ENCODE measurements at regions not wholly inside any gene's neighbourhood (a gene's known extent, or its start where the extent isn't known, plus 50 kb on each side); places are given as distances from the start of the nearest gene placed in this dataset.

DNA sequence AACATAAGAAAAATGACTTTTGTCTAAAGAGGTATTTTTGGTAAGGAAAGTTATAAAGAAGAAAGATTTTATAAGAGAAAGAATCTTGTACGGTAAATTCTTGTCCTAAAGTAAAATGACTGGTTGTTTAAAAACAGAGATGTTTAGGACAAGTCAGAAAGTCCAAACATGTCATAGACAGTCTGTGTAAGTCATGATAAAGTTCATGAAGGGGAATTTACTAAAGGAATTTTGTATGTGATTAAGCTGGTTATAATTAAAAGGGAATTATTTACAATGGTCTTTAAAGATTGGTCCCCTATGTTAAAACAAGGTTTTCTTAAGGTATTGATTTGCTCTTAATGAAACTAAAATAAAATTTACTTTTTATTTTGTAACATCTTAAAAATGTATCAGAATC is 269.4 kb upstream of the CCDC196 start:
- H3K27me3 Mint-ChIP-seq: peaks cover 4% of the 10 kb centered on the region in 2 donors
- no peaks in the 10 kb centered on the region for H3K27me3 ChIP-seq (ENCODE audit: insufficient read depth, low read length)
- CTCF ChIA-PET (ENCODE audit: partially characterized antibody): no interaction called here
- no peaks in the 10 kb centered on the region for H3K9me3 ChIP-seq (ENCODE audit: control insufficient read depth in 1 of 2, low read length in 2 of 2)
- H3K4me3 Mint-ChIP-seq: no peak overlapping the region
- peaks cover 0 to 16% (median 8%) of the 10 kb centered on the region in 8 donors for H3K9me3 Mint-ChIP-seq
- POLR2A ChIA-PET (ENCODE audit: partially characterized antibody): no interaction called here
- intact Hi-C loops (cut with micrococcal nuclease): no loop called here
- no peaks in the 10 kb centered on the region for H3K36me3 Mint-ChIP-seq
- no peaks in the 10 kb centered on the region for H3K36me3 ChIP-seq (ENCODE audit: insufficient read depth, low read length)
- H3K4me1 Mint-ChIP-seq: no peaks in the 10 kb centered on the region
- no peak overlapping the region for H3K4me3 ChIP-seq (ENCODE audit: low read length in 2 of 2)
- H3K27ac Mint-ChIP-seq: no peak overlapping the region
- H3K4me1 ChIP-seq (ENCODE audit: insufficient read depth, low read length): no peaks in the 10 kb centered on the region
- DNase-seq: no peak
- no peak overlapping the region for H3K27ac ChIP-seq (ENCODE audit: low read depth, low read length)

DNA sequence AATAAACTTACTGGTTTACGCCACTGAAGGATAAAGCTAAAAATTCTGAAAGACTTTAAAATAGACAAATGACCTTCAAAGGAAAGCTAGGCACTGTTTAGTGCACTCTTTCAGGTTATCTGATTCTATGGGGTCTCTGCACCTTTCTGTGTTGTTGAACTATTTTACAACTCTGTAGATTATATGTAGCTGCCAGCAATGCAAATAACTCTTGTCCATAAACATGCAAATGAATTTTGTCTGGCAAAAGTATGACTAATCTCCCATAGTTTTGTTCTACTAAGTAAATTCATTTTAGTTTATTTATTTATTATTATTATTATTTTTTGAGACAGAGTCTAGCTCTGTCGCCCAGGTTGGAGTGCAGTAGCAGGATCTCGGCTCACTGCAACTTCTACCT is 266.3 kb upstream of the CCDC196 start:
- no peak for DNase-seq
- Histone ChIP-seq H3K27me3 (ENCODE audit: insufficient read depth, low read length) (no peaks in the 10 kb centered on the region), H3K36me3 (ENCODE audit: insufficient read depth, low read length) (no peaks in the 10 kb centered on the region), H3K9me3 (ENCODE audit: control insufficient read depth in 1 of 2, low read length in 2 of 2) (no peaks in the 10 kb centered on the region), H3K4me1 (ENCODE audit: insufficient read depth, low read length) (no peaks in the 10 kb centered on the region), H3K4me3 (ENCODE audit: low read length in 2 of 2) (no peak overlapping the region), H3K27ac (ENCODE audit: low read depth, low read length) (no peak overlapping the region)
- H3K27ac Mint-ChIP-seq: no peak overlapping the region
- H3K27me3 Mint-ChIP-seq: peaks cover 3% of the 10 kb centered on the region in 2 donors
- ChIA-PET CTCF (ENCODE audit: partially characterized antibody) (no interaction called here), POLR2A (ENCODE audit: partially characterized antibody) (no interaction called here)
- H3K4me3 Mint-ChIP-seq: no peak overlapping the region
- no peaks in the 10 kb centered on the region for H3K4me1 Mint-ChIP-seq
- peaks cover 0 to 14% (median 6%) of the 10 kb centered on the region in 8 donors for H3K9me3 Mint-ChIP-seq
- no peaks in the 10 kb centered on the region for H3K36me3 Mint-ChIP-seq
- intact Hi-C loops (cut with micrococcal nuclease): no loop called here

- Mint-ChIP-seq H3K36me3 (no peaks in the 10 kb centered on the region), H3K4me3 (no peak overlapping the region), H3K9me3 (peaks cover 0 to 9% (median 8%) of the 10 kb centered on the region in 8 donors), H3K4me1 (no peaks in the 10 kb centered on the region), H3K27ac (no peak overlapping the region), H3K27me3 (peaks cover 3 to 4% of the 10 kb centered on the region in 2 donors)
- Histone ChIP-seq H3K9me3 (ENCODE audit: control insufficient read depth in 1 of 2, low read length in 2 of 2) (no peaks in the 10 kb centered on the region), H3K27me3 (ENCODE audit: insufficient read depth, low read length) (no peaks in the 10 kb centered on the region), H3K4me3 (ENCODE audit: low read length in 2 of 2) (no peak overlapping the region), H3K27ac (ENCODE audit: low read depth, low read length) (no peak overlapping the region), H3K36me3 (ENCODE audit: insufficient read depth, low read length) (no peaks in the 10 kb centered on the region), H3K4me1 (ENCODE audit: insufficient read depth, low read length) (no peaks in the 10 kb centered on the region)
- no peak for DNase-seq
- ChIA-PET CTCF (ENCODE audit: partially characterized antibody) (no interaction called here), POLR2A (ENCODE audit: partially characterized antibody) (no interaction called here)
- intact Hi-C loops (cut with micrococcal nuclease): no loop called here
Observed at GRCh38 chr14:66224492-66225178, 261.5 kb upstream of the CCDC196 start.

GRCh38 chr14:66225337-66225736 is 260.8 kb upstream of the CCDC196 start:
- H3K9me3 Mint-ChIP-seq: peaks cover 0 to 12% (median 8%) of the 10 kb centered on the region in 8 donors
- no peak overlapping the region for H3K27ac ChIP-seq (ENCODE audit: low read depth, low read length)
- POLR2A ChIA-PET (ENCODE audit: partially characterized antibody): no interaction called here
- CTCF ChIA-PET (ENCODE audit: partially characterized antibody): no interaction called here
- no peaks in the 10 kb centered on the region for H3K4me1 Mint-ChIP-seq
- intact Hi-C loops (cut with micrococcal nuclease): no loop called here
- DNase-seq: no peak
- H3K4me3 ChIP-seq (ENCODE audit: low read length in 2 of 2): no peak overlapping the region
- peaks cover 4 to 6% of the 10 kb centered on the region in 2 donors for H3K27me3 Mint-ChIP-seq
- H3K9me3 ChIP-seq (ENCODE audit: control insufficient read depth in 1 of 2, low read length in 2 of 2): no peaks in the 10 kb centered on the region
- no peaks in the 10 kb centered on the region for H3K4me1 ChIP-seq (ENCODE audit: insufficient read depth, low read length)
- H3K4me3 Mint-ChIP-seq: no peak overlapping the region
- no peaks in the 10 kb centered on the region for H3K27me3 ChIP-seq (ENCODE audit: insufficient read depth, low read length)
- H3K36me3 Mint-ChIP-seq: no peaks in the 10 kb centered on the region
- no peaks in the 10 kb centered on the region for H3K36me3 ChIP-seq (ENCODE audit: insufficient read depth, low read length)
- no peak overlapping the region for H3K27ac Mint-ChIP-seq

DNA sequence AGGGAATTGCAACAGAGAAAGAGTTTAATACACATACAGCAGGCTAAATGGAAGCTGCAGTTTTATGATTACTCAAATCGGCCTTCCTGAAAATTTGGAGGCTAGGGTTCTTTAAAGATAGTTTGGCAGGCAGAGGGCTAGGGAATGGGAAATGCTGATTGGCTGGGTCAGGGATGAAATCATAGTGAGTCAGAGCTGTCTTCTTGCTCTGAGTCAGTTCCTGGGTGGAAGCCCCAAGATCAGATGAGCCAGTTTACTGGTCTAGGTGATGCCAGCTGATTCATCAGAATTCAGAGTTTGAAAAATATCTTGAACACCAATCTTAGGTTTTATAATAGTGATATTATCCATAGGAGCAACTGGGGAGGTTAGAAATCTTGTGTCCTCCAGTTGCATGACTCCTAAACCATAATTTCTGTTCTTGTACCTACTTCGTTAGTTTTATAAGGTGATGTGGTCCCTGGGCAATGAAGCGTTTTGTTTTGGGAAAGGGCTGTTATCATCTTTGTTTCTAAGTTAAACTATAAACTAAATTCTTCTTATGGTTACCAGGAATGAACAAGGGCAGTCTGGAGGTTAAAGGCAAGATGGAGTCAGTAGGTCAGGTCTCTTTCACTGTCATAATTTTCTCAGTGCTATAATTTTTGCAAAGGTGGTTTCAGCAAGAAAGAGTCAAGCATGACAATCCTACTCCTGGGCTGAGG is 257.8 kb upstream of the CCDC196 start:
- intact Hi-C loops (cut with micrococcal nuclease): no loop called here
- CTCF ChIA-PET (ENCODE audit: partially characterized antibody): no interaction called here

GRCh38 chr14:66231820-66232219 is 254.4 kb upstream of the CCDC196 start:
- H3K4me3 Mint-ChIP-seq: no peak overlapping the region
- no peaks in the 10 kb centered on the region for H3K36me3 Mint-ChIP-seq
- H3K27me3 Mint-ChIP-seq: peaks cover 16 to 22% of the 10 kb centered on the region in 2 donors
- peaks cover 5% of the 10 kb centered on the region for H3K27me3 ChIP-seq (ENCODE audit: insufficient read depth, low read length)
- POLR2A ChIA-PET (ENCODE audit: partially characterized antibody): no interaction called here
- H3K9me3 Mint-ChIP-seq: peaks cover 0 to 13% (median 8%) of the 10 kb centered on the region in 8 donors
- intact Hi-C loops (cut with micrococcal nuclease): no loop called here
- DNase-seq: no peak
- no peak overlapping the region for H3K4me3 ChIP-seq (ENCODE audit: low read length in 2 of 2)
- no peaks in the 10 kb centered on the region for H3K4me1 Mint-ChIP-seq
- H3K4me1 ChIP-seq (ENCODE audit: insufficient read depth, low read length): no peaks in the 10 kb centered on the region
- H3K27ac ChIP-seq (ENCODE audit: low read depth, low read length): no peak overlapping the region
- H3K27ac Mint-ChIP-seq: no peak overlapping the region
- no peaks in the 10 kb centered on the region for H3K9me3 ChIP-seq (ENCODE audit: control insufficient read depth in 1 of 2, low read length in 2 of 2)
- CTCF ChIA-PET (ENCODE audit: partially characterized antibody): no interaction called here
- no peaks in the 10 kb centered on the region for H3K36me3 ChIP-seq (ENCODE audit: insufficient read depth, low read length)

More for the DNA sequence above, 257.8 kb upstream of the CCDC196 start:
- Mint-ChIP-seq H3K27me3 (peaks cover 12 to 14% of the 10 kb centered on the region in 2 donors), H3K4me1 (no peaks in the 10 kb centered on the region), H3K4me3 (no peak overlapping the region), H3K27ac (no peak overlapping the region), H3K36me3 (no peaks in the 10 kb centered on the region), H3K9me3 (peaks cover 0 to 13% (median 8%) of the 10 kb centered on the region in 8 donors)
- no peak overlapping the region for H3K4me3 ChIP-seq (ENCODE audit: low read length in 2 of 2)
- H3K4me1 ChIP-seq (ENCODE audit: insufficient read depth, low read length): no peaks in the 10 kb centered on the region
- H3K27ac ChIP-seq (ENCODE audit: low read depth, low read length): no peak overlapping the region
- no peaks in the 10 kb centered on the region for H3K36me3 ChIP-seq (ENCODE audit: insufficient read depth, low read length)
- no peak for DNase-seq
- POLR2A ChIA-PET (ENCODE audit: partially characterized antibody): no interaction called here
- no peaks in the 10 kb centered on the region for H3K27me3 ChIP-seq (ENCODE audit: insufficient read depth, low read length)
- H3K9me3 ChIP-seq (ENCODE audit: control insufficient read depth in 1 of 2, low read length in 2 of 2): no peaks in the 10 kb centered on the region

GRCh38 chr14:66233591-66233990 is 252.6 kb upstream of the CCDC196 start:
- no peak overlapping the region for H3K4me3 ChIP-seq (ENCODE audit: low read length in 2 of 2)
- no peaks in the 10 kb centered on the region for H3K9me3 ChIP-seq (ENCODE audit: control insufficient read depth in 1 of 2, low read length in 2 of 2)
- DNase-seq: no peak
- no peak overlapping the region for H3K4me3 Mint-ChIP-seq
- no peak overlapping the region for H3K27ac Mint-ChIP-seq
- peaks cover 12 to 19% of the 10 kb centered on the region in 2 donors for H3K27me3 Mint-ChIP-seq
- no peaks in the 10 kb centered on the region for H3K36me3 ChIP-seq (ENCODE audit: insufficient read depth, low read length)
- no peak overlapping the region for H3K27ac ChIP-seq (ENCODE audit: low read depth, low read length)
- POLR2A ChIA-PET (ENCODE audit: partially characterized antibody): no interaction called here
- no peaks in the 10 kb centered on the region for H3K36me3 Mint-ChIP-seq
- CTCF ChIA-PET (ENCODE audit: partially characterized antibody): no interaction called here
- peaks cover 0 to 4% (median 0%) of the 10 kb centered on the region in 8 donors for H3K9me3 Mint-ChIP-seq
- intact Hi-C loops (cut with micrococcal nuclease): no loop called here
- no peaks in the 10 kb centered on the region for H3K4me1 ChIP-seq (ENCODE audit: insufficient read depth, low read length)
- peaks cover 5% of the 10 kb centered on the region for H3K27me3 ChIP-seq (ENCODE audit: insufficient read depth, low read length)
- H3K4me1 Mint-ChIP-seq: no peaks in the 10 kb centered on the region

Measured in CD4-positive, alpha-beta memory T cell (primary cell).